ENCODE measurements at regions not wholly inside any gene's neighbourhood (a gene's known extent, or its start where the extent isn't known, plus 50 kb on each side); places are given as distances from the start of the nearest gene placed in this dataset.

DNA sequence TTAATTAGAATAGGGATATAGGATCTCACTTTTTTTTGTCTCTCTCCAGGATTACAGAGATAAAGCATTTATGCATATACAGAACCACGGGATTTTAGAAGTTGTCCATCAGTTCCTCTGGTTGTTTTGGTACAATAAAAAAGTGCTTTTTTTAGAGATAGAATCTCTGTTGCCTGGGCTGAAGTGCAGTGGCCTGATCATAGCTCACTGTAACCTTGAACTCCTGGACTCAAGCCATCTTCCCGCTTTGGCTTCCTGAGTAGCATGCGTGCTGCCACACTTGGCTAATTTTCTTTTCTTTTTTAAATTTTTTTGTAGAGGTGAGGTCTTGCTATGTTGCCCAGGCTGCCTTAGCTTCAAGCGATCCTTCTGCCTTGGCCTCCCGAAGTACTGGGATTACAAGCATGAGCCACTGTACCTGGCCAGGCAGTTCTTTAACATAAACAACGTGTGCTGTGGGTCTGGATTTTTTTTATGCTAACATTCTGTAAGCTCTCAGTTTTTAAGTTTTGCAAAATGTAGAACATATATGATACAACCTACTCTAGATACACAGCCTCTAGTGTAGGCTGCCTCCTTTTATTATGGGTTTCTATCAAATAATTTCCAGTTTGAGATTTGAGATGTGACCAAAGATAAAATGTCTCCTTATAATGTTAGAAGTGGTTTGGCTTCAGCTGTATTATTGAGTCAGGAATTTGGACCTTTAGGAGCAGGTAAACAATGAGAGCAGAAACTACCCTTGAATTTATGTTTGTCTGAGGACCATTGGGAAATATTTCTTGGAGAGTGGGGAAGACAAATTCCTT lies 57.4 kb upstream of the ULK4 start:
- H3K36me3 Mint-ChIP-seq (ENCODE audit: low read depth): no peaks in the 10 kb centered on the region
- TF ChIP-seq, protein P1, sequence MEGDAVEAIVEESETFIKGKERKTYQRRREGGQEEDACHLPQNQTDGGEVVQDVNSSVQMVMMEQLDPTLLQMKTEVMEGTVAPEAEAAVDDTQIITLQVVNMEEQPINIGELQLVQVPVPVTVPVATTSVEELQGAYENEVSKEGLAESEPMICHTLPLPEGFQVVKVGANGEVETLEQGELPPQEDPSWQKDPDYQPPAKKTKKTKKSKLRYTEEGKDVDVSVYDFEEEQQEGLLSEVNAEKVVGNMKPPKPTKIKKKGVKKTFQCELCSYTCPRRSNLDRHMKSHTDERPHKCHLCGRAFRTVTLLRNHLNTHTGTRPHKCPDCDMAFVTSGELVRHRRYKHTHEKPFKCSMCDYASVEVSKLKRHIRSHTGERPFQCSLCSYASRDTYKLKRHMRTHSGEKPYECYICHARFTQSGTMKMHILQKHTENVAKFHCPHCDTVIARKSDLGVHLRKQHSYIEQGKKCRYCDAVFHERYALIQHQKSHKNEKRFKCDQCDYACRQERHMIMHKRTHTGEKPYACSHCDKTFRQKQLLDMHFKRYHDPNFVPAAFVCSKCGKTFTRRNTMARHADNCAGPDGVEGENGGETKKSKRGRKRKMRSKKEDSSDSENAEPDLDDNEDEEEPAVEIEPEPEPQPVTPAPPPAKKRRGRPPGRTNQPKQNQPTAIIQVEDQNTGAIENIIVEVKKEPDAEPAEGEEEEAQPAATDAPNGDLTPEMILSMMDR (IDR thresholded peaks at IDR 0.05; ENCODE audit: unreplicated experiment in 3 of 3): no peak
- H3K4me1 Mint-ChIP-seq: peaks cover 74% of the 10 kb centered on the region
- H3K9me3 Mint-ChIP-seq: no peaks in the 10 kb centered on the region
- H3K27ac Mint-ChIP-seq: peak overlapping the region; percentile 63 to 77 (median 71)
- H3K4me3 Mint-ChIP-seq: peak overlapping the region in 1 of 3 experiments; percentile 32
- H3K27me3 Mint-ChIP-seq (ENCODE audit: low read depth): no peaks in the 10 kb centered on the region

DNA sequence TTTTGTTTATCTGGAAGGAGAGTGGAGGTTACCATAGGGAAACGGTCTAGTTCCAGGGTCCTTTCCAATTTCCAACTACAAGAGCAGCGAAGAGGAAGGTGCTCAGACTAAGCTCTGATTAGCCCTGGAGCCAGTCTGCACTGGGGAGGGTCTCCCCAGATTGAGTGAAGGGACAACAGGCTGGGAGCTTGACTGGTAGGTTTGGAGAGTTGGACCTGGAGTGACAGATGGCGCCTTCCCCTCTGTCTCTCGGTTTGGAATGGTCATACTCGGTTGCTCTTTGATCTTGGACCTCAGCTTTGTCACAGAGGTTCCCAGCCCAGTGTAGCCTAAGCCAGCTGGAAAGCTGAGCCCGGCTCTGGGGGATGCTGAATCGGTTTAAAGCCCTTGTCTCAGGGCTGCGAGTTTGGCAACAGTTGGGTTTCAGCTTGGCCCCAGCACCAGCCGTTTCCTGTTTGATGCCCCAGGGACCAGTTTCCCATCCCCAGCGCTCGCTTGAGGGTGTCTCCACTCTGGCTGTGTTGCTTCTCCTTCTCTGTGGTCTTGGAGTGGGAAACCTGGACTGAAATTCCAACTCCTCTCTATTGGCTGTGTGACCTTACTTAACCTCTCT lies 53.1 kb upstream of the ULK4 start:
- H3K9me3 Mint-ChIP-seq: no peaks in the 10 kb centered on the region
- no peaks in the 10 kb centered on the region for H3K27me3 Mint-ChIP-seq (ENCODE audit: low read depth)
- peaks cover 37% of the 10 kb centered on the region for H3K4me1 Mint-ChIP-seq
- TF ChIP-seq, protein P1 (IDR thresholded peaks at IDR 0.05; ENCODE audit: unreplicated experiment in 3 of 3): no peak
- peak overlapping the region; percentile 85 to 92 (median 87) for H3K27ac Mint-ChIP-seq
- H3K4me3 Mint-ChIP-seq: peak overlapping the region; percentile 91 to 97 (median 97)
- no peaks in the 10 kb centered on the region for H3K36me3 Mint-ChIP-seq (ENCODE audit: low read depth)

DNA sequence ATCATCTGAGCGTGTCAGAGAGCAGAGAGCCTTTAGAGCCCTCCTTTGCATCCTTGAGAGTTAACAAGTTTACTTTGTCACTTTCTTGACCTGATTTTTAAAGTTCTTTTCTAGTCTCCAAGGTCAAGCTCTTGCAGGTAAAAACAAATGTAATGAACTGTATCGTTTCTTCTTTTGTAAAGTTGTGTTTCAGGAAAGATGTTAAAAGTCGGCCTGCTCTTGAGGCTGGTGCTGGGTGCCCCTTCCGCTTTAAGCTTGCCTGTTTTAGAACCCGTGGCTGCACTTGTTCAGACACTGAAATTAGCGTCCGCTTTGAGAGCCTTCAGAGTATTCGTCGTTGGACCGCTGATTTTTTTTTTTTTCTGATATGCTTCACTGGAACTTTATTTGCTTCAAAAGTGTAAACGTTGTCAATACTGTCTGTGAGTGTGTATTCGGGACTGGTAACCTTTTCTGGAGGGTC lies 52.6 kb upstream of the ULK4 start:
- peaks cover 32% of the 10 kb centered on the region for H3K4me1 Mint-ChIP-seq
- no peaks in the 10 kb centered on the region for H3K27me3 Mint-ChIP-seq (ENCODE audit: low read depth)
- TF ChIP-seq, protein P1 (IDR thresholded peaks at IDR 0.05; ENCODE audit: unreplicated experiment in 3 of 3): no peak
- H3K4me3 Mint-ChIP-seq: peak overlapping the region; percentile 91 to 97 (median 97)
- peak overlapping the region; percentile 85 to 92 (median 87) for H3K27ac Mint-ChIP-seq
- H3K36me3 Mint-ChIP-seq (ENCODE audit: low read depth): no peaks in the 10 kb centered on the region
- no peaks in the 10 kb centered on the region for H3K9me3 Mint-ChIP-seq

DNA sequence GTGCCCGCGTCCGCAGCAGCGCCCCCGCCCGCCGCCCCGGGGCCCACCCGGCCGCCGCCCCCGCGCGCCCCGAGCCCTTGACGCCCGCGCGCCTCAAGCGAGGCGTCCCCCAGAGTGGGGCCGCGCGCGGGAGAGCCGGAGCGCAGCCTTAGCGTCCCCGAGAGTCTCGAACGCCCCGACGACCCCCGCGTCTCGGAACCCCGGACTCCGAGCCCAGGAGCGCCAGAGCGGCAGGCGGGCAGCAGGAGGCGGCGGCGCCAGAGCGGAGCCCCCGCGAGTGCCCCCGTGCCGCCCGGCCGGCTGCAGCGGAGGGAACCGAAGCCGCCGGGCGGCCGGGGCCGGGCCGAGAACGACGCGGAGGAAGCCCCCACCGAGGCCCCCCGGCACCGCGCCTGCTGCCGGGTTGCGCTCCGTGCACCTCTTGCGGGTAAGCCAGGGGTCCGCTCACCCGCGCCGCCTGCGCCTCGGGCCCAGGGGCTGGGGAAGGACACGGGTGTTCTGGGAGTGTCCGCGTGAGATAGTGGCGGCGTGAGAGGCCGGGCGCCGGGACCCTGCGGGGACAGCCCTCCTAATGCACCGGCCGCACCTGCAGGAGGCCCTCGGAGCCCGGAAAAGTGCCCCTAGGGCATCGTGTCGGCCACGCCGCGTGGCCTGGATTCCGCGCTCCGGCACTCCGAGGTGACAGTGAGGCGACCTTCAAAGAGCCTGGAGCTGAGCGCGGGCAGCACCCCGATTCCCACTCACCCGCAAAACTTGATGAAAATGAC lies 52.0 kb upstream of the ULK4 start:
- H3K4me1 Mint-ChIP-seq: peaks cover 27% of the 10 kb centered on the region
- peak overlapping the region; percentile 91 to 97 (median 97) for H3K4me3 Mint-ChIP-seq
- peak overlapping the region; percentile 85 to 92 (median 87) for H3K27ac Mint-ChIP-seq
- no peaks in the 10 kb centered on the region for H3K9me3 Mint-ChIP-seq
- H3K27me3 Mint-ChIP-seq (ENCODE audit: low read depth): no peaks in the 10 kb centered on the region
- H3K36me3 Mint-ChIP-seq (ENCODE audit: low read depth): no peaks in the 10 kb centered on the region
- TF ChIP-seq, protein P1 (IDR thresholded peaks at IDR 0.05; ENCODE audit: unreplicated experiment in 3 of 3): no peak

DNA sequence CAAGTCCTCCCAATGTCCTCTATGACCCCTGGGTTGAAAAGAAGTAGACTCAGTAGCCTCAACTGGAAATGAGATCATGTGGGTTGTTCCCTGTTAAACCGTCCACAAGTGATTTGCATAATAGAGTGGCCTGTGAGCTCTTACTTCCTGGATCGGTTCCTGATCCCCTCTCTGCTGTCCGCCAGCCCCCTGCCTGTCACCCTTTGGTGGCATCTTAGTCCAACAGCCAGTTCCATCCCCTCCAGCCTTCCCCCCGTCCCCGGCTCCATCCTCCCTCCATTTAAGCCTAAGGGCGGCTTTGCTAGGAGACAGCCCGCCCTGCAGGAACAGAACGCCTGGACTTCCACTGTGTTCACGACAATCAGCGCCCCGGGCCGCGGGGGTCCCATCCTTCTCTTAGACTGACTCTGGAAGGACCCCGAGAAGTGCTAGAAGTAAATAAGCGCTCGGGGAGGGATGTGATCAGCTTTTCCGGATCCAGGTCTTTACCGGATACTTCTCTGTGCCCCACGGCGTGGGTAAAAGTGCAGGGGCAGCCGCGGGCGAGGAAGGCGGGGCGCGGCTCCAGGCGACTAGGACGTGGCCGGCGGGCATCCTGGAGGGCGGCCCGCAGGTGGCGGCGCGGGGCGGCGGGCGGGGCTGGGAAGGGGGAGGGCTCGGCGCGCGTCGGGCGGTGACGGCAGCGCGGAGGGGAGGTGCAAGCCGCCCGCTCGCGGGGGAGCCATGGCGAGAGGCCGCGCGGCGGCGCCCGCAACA lies 51.2 kb upstream of the ULK4 start:
- no peaks in the 10 kb centered on the region for H3K36me3 Mint-ChIP-seq (ENCODE audit: low read depth)
- H3K4me3 Mint-ChIP-seq: peak overlapping the region; percentile 85 to 93 (median 89)
- peak overlapping the region; percentile 67 to 91 (median 87) for H3K27ac Mint-ChIP-seq
- H3K9me3 Mint-ChIP-seq: no peaks in the 10 kb centered on the region
- TF ChIP-seq, protein P1 (IDR thresholded peaks at IDR 0.05; ENCODE audit: unreplicated experiment in 3 of 3): no peak
- peaks cover 27% of the 10 kb centered on the region for H3K4me1 Mint-ChIP-seq
- no peaks in the 10 kb centered on the region for H3K27me3 Mint-ChIP-seq (ENCODE audit: low read depth)

Measured in nephron (organoid).